ENCODE measurements at regions not wholly inside any gene's neighbourhood (a gene's known extent, or its start where the extent isn't known, plus 50 kb on each side); places are given as distances from the start of the nearest gene placed in this dataset.

- Histone ChIP-seq H3K4me3 (replicated peaks in 1 of 3) (no peak overlapping the region), H3K9me3 (no peaks in the 10 kb centered on the region), H3K4me1 (peaks cover 0 to 10% of the 10 kb centered on the region in 2 donors), H3K27ac (no peak overlapping the region), H3K36me3 (no peaks in the 10 kb centered on the region), H3K27me3 (no peaks in the 10 kb centered on the region)
- no peak for DNase-seq
- 85 to 87% methylated on average over 24 of the region's 24 CpGs for WGBS, 2 donors
- intact Hi-C loops (cut with DNase I), result no loop called here
- TF ChIP-seq CTCF (IDR thresholded peaks at IDR 0.05), result no peak
- no peak for TF ChIP-seq POLR2A (IDR thresholded peaks at IDR 0.05)
Measured at GRCh38 chr6:168155821-168156741, 77.1 kb upstream of the FRMD1 start.

- 77 to 83% methylated on average over 5 of the region's 5 CpGs for WGBS, 2 donors
- TF ChIP-seq POLR2A (IDR thresholded peaks at IDR 0.05) (no peak), CTCF (IDR thresholded peaks at IDR 0.05) (no peak)
- Histone ChIP-seq H3K27me3 (no peaks in the 10 kb centered on the region), H3K4me1 (peaks cover 3 to 14% of the 10 kb centered on the region in 2 donors), H3K9me3 (no peaks in the 10 kb centered on the region), H3K36me3 (no peaks in the 10 kb centered on the region), H3K27ac (no peak overlapping the region), H3K4me3 (replicated peaks in 1 of 3) (no peak overlapping the region)
- intact Hi-C loops (cut with DNase I), result no loop called here
- DNase-seq, result no peak
Measured at GRCh38 chr6:168155193-168155592, 76.2 kb upstream of the FRMD1 start.

GRCh38 chr6:168154263-168154917 lies 75.4 kb upstream of the FRMD1 start:
- Histone ChIP-seq H3K4me3 (replicated peaks in 1 of 3) (no peak overlapping the region), H3K4me1 (peaks cover 3 to 14% of the 10 kb centered on the region in 2 donors), H3K27me3 (no peaks in the 10 kb centered on the region), H3K27ac (no peak overlapping the region), H3K9me3 (no peaks in the 10 kb centered on the region), H3K36me3 (no peaks in the 10 kb centered on the region)
- WGBS, 2 donors, result 68 to 78% methylated on average over 7 of the region's 7 CpGs
- no peak for DNase-seq
- intact Hi-C loops (cut with DNase I), result loop anchor here (5.0 kb wide), 1 partner anchor 203 kb away; no protein-coding TSS in a partner anchor
- TF ChIP-seq CTCF (IDR thresholded peaks at IDR 0.05), result no peak
- no peak for TF ChIP-seq POLR2A (IDR thresholded peaks at IDR 0.05)

GRCh38 chr6:168153553-168153952 lies 74.5 kb upstream of the FRMD1 start:
- no peak for TF ChIP-seq POLR2A (IDR thresholded peaks at IDR 0.05)
- TF ChIP-seq CTCF (IDR thresholded peaks at IDR 0.05), result no peak
- H3K27ac ChIP-seq, result no peak overlapping the region
- 84 to 89% methylated on average over 11 of the region's 11 CpGs for WGBS, 2 donors
- no peak for DNase-seq
- H3K27me3 ChIP-seq, result no peaks in the 10 kb centered on the region
- H3K36me3 ChIP-seq, result no peaks in the 10 kb centered on the region
- H3K9me3 ChIP-seq, result no peaks in the 10 kb centered on the region
- intact Hi-C loops (cut with DNase I), result loop anchor here (5.0 kb wide), 1 partner anchor 204 kb away; no protein-coding TSS in a partner anchor
- H3K4me1 ChIP-seq, result peaks cover 3 to 14% of the 10 kb centered on the region in 2 donors
- H3K4me3 ChIP-seq (replicated peaks in 1 of 3), result no peak overlapping the region

- Histone ChIP-seq H3K36me3 (no peaks in the 10 kb centered on the region), H3K4me3 (replicated peaks in 1 of 3) (no peak overlapping the region), H3K27me3 (no peaks in the 10 kb centered on the region), H3K9me3 (no peaks in the 10 kb centered on the region), H3K4me1 (peaks cover 3 to 8% of the 10 kb centered on the region in 2 donors), H3K27ac (no peak overlapping the region)
- intact Hi-C loops (cut with DNase I), result loop anchor here (5.0 kb wide), 1 partner anchor 204 kb away; no protein-coding TSS in a partner anchor
- DNase-seq, result no peak
- TF ChIP-seq CTCF (IDR thresholded peaks at IDR 0.05) (no peak), POLR2A (IDR thresholded peaks at IDR 0.05) (no peak)
- WGBS, 2 donors, result 66 to 71% methylated on average over 6 of the region's 6 CpGs
Measured at GRCh38 chr6:168152980-168153379, 74.0 kb upstream of the FRMD1 start.
